GM18868 (cell line): ENCODE measurements at regions not wholly inside any gene's neighbourhood (a gene's known extent, or its start where the extent isn't known, plus 50 kb on each side); places are given as distances from the start of the nearest gene placed in this dataset.

Experiments used
- ATAC-seq: cut with Tn5 transposase; IDR thresholded peaks from one replicate; pipeline ENCODE4 v1.9.1; 2021; ENCODE audit warnings: mild to moderate bottlenecking, moderate library complexity; ENCODE audit not compliant: unreplicated experiment

GRCh38 chr13:73721571-73721970 lies 412.6 kb downstream of the KLF12 start:
- ATAC-seq, result no peak

GRCh38 chr13:73720216-73720840 lies 413.9 kb downstream of the KLF12 start:
- no peak for ATAC-seq

- no peak for ATAC-seq
Observed at GRCh38 chr13:73718246-73718645, 416.0 kb downstream of the KLF12 start.

GRCh38 chr13:73717632-73718031 lies 416.6 kb downstream of the KLF12 start:
- ATAC-seq, result no peak

GRCh38 chr13:73715911-73716510 lies 418.2 kb downstream of the KLF12 start:
- peak; percentile 68 for ATAC-seq

GRCh38 chr13:73715114-73715910 lies 418.9 kb downstream of the KLF12 start:
- ATAC-seq, result peak; percentile 94

GRCh38 chr13:73714522-73714921 lies 419.7 kb downstream of the KLF12 start:
- ATAC-seq, result no peak

- ATAC-seq, result peak; percentile 98
Observed at GRCh38 chr13:73708393-73708985, 425.7 kb downstream of the KLF12 start.

GRCh38 chr13:73704587-73704986 lies 429.6 kb downstream of the KLF12 start:
- ATAC-seq, result no peak

- ATAC-seq, result no peak
Observed at GRCh38 chr13:73703606-73704005, 430.6 kb downstream of the KLF12 start.

- ATAC-seq, result peak; percentile 98
Observed at GRCh38 chr13:73702419-73703071, 431.7 kb downstream of the KLF12 start.

- ATAC-seq, result no peak
Observed at GRCh38 chr13:73701160-73701559, 433.0 kb downstream of the KLF12 start.

GRCh38 chr13:73698859-73699258 lies 435.3 kb downstream of the KLF12 start:
- no peak for ATAC-seq

- no peak for ATAC-seq
Observed at GRCh38 chr13:73697166-73697565, 437.0 kb downstream of the KLF12 start.

GRCh38 chr13:73696713-73697112 lies 437.5 kb downstream of the KLF12 start:
- ATAC-seq, result no peak

- no peak for ATAC-seq
Observed at GRCh38 chr13:73696271-73696670, 437.9 kb downstream of the KLF12 start.

GRCh38 chr13:73695325-73695724 lies 438.9 kb downstream of the KLF12 start:
- no peak for ATAC-seq

- ATAC-seq, result no peak
Observed at GRCh38 chr13:73693215-73693614, 441.0 kb downstream of the KLF12 start.

GRCh38 chr13:73691891-73692290 lies 442.3 kb downstream of the KLF12 start:
- no peak for ATAC-seq

GRCh38 chr13:73687929-73688328 lies 446.3 kb downstream of the KLF12 start:
- no peak for ATAC-seq

- ATAC-seq, result no peak
Observed at GRCh38 chr13:73687087-73687486, 447.1 kb downstream of the KLF12 start.
